HG02759 (cell line): ENCODE measurements at regions not wholly inside any gene's neighbourhood (a gene's known extent, or its start where the extent isn't known, plus 50 kb on each side); places are given as distances from the start of the nearest gene placed in this dataset.

Experiments used
- ATAC-seq: cut with Tn5 transposase; IDR thresholded peaks from one replicate; pipeline ENCODE4 v1.9.1; 2021; ENCODE audit warnings: mild to moderate bottlenecking, moderate library complexity; ENCODE audit not compliant: unreplicated experiment

DNA sequence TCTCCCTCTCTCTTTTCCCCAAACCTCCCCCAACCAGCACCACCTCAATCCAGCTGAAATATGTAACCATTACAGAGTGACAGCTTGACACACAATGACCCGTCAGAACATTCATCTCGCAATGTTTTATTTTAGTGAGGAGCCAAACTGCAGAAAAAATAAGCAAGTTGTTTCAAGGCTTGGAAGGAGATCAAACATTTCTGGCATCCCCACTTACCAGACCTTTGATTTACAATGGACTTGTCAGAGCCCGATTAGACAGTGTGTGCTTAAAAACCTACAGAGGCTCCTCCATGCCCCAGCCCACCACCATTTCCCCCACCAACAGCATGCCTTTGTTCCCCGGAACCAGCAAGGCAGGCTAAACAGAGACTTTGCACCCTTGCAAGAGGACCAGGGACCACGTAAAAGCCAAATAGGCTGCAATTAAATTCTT, 382.8 kb upstream of the ZNF507 start:
- no peak for ATAC-seq

DNA sequence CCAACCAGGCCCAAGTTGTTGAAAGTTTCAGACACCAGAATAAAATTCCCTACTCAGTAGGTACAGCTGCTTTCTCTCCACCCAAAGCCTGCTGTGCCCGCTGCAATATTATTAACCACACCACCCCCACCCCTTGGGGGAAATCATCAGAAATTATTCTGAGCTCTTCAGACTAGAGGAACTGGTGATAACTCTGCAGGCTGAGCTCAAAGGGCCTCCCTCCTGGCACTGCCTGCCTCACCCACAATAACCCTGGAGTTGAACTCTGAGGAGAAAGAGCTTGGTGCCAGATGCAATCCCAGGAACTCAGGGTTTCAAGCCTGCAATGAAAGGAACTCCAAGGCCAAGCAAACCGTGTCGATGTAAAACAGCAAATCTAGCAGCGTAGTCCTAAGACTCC, 381.7 kb upstream of the ZNF507 start:
- ATAC-seq: no peak

DNA sequence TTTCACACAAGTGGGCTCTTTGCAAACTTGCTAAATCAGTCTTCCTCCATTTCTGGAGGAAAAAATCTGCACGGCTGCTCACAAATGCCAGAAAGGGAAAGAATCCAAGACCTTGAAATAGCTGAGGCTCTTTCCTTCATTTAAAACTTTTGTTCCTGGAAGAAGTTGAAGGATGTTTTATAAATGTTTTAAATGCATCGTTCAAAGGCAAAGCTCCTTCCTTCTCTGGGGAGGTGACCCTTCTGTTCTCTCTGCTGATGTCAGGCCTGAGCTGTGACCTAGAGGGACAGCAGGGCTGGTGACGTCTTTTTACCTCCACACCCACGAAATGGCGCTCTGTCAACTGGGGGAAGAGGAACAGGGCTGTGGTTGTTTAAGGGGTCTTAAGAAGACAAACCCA, 376.4 kb upstream of the ZNF507 start:
- ATAC-seq: no peak

DNA sequence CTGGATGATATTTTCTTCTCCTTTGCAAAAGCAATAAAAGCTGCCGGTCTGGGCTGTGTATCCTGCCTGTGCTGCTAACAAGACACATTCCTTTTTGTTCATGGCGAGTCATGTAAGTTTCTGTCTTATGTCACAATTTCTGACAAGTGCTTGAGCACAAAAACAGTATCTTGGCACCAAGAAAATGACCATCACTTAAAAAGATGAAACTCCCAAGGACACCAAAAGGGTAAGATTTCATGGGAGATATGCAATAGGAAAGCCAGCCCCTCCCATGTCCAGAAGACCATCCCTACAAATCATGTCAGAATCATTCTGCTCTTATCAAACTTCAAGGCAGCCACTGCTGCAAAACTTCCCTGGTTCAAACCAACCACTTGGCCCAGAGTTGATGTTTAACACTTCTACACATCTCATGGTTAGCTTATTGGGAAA, 375.4 kb upstream of the ZNF507 start:
- ATAC-seq: no peak

DNA sequence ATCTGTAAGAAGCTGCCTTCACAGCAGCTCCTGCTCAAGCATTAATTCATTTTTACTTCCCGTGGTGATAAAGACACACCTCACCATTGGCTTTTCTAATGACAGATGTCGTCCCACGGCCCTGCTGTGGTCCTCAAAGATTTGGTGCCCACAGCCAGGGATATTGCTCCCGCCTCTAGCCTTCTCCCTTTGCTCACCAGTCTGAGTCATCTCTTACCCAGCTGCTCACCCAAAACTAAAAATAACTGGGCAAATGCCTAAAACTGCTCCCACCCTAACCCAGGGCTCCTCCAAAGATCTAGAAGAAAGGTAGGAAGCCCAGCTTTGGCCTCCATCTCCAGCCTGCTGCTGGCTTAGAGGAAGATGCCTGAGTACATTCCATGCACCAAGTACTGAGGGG, 371.1 kb upstream of the ZNF507 start:
- no peak for ATAC-seq

DNA sequence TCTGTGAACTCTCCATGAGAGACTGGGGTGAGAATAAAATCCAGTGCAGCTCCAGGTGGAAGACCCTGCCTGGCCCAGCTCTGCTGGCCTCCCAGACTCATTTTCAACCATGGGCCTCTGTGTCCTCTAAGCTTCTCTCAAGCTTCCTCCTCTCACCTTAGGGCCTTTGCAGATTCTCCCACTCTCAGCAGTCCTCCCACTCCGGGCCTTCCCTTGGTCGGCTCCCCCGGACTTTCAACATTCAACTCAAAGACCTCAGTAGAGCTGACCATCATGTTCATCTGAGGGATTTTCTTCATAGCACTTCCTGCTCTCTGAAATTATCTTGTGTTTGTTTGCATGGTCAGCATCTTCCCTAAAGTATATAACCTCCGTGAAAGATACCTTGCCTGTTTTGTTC, 370.5 kb upstream of the ZNF507 start:
- no peak for ATAC-seq

DNA sequence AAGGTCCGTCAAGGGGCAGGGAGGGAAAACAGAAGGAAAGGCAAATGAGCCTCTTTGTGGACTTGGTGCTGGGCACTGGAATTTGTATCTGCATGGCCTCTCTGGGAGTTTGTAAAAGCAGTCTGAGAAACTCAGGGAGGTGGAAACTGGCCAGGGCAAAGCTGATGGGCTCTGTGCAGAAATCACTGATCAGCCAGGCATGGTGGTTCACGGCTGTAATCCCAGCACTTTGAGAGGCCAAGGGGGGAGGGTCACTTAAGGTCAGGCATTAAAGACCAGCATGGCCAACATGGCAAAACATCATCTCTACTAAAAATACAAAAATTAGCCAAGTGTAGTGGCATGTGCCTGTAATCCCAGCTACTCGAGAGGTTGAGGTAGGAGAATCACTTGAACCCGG, 369.9 kb upstream of the ZNF507 start:
- ATAC-seq: no peak

DNA sequence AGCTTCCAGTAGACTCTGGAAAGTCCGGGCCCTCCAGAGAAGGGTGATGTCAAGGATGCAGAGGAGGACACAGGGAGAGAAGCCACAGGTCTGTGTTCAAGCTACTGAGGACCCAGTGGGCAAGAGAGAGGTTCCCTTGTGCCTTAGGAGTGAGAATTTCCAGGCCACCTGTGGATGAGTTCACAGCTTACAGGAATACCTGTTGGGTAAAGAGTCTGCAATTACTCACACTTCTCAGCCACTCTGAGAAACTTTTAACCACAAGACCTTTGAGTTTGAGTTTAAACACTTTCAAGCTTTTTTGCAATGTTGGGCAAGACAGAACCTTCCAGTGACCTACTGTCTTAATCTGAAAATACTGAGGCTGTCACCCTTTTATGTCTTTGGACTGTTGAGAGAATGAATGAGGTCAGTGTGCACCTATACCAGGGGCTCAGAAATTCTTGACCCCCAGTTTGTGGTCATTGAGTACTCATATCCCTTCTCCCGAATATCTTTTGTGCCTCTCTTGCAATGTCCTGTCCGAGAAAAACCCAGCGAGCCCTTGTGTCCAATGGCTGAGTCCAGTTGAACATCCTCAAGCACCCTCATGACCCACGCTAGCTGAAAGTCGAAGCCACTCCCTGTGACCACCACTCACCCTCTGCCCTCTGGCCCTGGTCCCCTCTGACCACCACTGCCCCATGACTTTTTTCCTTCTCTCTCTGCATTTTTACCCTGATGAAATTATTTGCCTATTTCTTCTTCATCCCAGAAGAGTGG, 368.5 kb upstream of the ZNF507 start:
- no peak for ATAC-seq

DNA sequence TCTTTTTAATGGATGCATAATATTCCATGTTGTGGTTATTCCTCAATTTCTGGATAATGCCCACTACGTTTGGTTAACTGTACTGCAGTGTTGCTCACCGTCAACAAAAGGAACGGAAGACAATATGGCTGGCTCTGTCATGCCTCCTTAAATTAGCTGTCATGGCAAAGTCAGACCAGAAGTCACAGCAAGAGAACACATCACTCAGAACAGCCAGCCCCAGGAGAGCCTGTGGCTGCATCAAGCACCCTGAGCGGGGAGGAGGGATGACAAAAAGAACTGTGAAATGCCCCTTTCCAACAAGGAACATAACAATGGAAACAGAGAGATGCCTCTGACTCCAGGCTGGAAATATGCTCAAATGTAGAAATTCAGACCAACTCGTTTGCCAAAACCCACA, 366.0 kb upstream of the ZNF507 start:
- no peak for ATAC-seq

DNA sequence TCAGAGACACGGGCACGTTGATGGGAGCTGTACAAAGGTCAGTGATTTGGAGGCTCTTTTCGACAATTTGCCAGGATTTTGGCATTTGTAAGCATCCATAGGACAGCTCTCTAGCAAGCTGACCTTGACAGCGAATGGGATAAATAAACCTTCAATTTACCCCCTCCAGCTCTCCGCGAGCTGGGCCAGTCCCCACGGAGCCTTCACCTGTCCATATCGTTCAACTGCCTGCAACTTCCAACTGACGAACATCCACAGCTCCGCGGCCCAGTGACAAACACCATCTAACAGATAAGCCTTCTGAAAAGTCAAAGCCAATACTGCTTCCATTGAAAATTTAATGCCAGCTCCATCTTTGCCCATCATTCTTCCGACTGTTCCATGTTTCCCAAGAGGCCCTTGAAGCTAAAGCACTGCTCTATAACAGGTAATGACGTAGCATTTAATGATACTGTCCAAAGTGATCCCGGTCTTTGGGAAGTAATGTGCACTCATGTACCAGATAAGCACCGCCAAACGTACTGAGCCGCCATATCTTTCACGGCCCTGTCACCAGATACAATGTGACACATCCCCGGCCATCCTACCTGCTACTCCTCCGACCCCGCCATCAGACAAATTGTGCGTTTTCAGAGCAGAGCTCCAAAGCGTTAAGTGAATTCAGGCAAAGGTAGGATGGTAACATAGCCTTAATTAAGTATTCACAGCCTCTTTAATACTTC, 365.3 kb upstream of the ZNF507 start:
- ATAC-seq: no peak

DNA sequence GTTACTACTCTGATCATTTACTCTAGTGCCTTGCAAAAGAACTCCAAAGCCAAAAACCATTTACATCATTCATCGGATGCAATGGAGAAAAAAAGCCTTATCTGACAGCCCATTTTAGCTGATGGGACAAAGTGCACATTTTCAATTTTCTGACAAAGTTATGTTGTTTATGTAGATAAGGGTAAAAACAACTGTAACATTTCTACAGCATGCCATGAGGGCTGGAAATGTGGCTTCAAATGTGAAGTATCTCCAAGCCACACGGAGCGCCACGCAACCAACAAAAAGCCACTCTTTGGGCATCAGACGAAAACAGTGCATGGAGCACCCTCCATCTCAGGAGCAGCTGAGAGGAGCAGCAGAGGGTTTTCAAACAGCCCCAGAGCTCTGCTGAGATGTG, 364.6 kb upstream of the ZNF507 start:
- no peak for ATAC-seq

DNA sequence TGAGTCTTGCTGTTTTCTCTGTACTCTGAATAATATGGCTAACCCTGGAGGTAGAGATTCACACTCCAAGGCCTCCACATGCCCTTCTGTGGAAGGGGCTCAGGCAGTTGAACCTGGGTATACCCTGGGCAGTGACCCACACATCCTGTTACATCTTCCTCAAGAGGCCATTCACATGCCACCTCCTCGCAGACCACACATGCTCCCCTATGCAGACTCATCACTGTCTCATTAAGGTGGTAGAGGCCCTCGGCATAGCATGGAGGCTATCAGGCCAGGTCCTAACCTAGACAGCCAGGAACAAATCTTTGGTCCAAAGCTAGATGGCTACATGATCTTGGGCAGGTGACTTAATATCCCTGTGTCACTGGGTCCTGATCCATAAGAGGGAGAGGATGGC, 363.9 kb upstream of the ZNF507 start:
- no peak for ATAC-seq

DNA sequence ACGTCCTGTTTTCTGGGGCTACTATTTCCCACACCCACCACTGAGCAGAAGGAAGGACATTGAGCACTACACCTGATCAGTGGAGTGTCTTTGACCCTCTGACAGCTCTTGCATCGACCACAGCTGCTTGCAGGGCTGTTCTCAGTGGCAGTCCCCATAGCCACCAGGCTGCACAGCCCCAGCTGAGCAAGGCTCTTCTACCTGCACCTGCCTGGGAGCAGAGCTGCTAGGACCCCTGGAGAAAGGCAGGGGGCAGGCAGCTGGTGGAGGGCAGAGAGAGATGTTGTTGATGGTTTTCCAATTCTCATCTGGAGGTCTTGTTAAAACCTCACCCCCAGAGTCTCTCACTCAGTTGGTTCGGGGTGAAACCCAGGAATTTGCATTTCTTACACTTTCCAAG, 361.8 kb upstream of the ZNF507 start:
- no peak for ATAC-seq

DNA sequence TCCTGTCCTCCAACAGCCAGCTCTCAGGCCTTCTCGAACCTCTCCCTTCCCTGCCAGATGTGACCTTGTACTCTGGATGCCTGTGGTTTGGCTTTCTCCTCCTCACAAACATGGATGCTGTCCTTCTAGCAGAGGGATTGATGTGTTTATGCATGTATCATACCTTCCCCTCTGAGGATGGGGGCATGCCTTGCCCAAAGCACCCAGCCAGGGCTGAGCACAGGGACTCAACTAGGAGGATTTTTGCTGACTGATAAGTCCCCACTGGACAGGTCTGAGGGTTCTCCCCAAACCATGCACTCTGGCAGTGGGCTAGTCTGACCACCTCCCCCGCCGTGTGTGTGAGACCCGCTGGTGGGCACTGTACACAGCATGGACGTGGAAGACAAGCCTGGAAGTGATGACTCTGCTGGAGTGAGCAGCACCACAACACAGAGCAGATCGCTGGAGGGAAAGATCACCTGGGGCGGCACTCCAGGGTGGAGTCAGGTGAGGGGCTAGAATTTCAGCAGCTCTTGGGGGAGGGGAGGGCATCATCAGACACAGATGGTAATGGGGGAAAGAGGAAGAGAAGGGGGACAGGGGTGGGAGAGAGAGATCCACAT, 360.3 kb upstream of the ZNF507 start:
- ATAC-seq: no peak

DNA sequence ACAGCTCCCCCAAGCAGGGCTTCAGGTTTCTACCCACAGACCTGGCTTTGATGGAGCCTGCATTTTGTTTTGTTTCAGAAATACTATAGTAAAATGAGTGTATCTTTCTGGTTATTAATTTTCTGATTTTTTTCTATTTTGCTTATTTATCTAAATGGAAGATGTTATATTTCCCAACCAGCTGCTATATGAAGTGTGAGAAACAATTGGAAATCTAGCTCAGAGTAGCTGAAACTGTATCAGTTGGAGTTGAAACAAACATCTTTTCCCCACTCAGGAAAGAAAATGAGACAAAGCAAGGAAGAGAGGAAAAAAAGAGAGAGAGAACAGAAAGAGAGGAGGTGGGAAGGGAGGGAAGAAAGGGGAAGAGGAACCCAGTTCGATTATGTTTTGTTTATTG, 358.5 kb upstream of the ZNF507 start:
- ATAC-seq: no peak

DNA sequence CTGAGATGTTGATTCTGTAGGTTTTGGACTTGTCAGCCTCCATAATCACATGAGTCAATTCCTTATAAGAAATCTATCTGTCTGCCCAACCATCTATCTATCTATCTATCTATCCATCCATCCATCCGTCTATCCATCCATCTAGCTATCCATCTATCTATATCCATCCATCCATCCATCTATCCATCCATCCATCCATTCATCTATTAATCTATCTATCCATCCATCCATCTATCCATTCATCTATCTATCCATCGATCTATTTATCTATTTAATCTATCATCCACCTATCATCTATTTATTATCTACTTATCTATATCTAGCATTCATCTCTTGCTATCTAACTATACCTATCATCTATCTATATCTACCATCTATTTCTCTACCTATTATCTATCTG, 357.2 kb upstream of the ZNF507 start:
- ATAC-seq: no peak

DNA sequence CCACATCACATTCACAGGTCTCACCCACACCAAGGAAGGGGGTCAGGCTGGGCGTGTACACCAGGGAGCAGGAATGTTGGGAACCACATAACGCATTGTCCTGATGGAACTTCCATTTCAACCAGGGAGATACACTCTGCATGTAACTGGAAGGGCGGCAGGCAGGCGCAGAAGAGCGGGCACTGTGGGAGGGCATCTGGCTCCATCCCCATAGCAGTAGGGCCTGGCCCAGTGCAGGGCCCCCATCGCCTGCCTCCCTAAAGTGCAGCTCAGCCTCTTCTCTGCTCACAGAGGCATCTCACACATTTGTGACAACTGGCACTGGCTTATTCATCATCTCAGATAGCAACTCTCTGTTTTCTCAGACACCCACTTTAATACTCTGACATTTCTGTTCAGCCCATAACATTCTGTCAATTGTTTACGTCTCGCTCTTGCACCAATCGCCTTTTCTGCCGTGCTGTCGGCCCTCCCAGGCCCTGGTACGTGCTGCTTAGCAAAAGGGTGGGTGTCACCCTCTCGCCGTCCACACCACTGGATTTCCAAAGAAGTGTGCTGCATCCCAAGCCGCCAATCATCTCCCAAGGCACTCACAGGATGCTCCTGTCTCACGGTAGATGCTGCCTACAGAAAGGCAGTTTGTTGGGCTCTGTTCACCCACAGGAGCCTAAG, 353.3 kb upstream of the ZNF507 start:
- ATAC-seq: no peak

DNA sequence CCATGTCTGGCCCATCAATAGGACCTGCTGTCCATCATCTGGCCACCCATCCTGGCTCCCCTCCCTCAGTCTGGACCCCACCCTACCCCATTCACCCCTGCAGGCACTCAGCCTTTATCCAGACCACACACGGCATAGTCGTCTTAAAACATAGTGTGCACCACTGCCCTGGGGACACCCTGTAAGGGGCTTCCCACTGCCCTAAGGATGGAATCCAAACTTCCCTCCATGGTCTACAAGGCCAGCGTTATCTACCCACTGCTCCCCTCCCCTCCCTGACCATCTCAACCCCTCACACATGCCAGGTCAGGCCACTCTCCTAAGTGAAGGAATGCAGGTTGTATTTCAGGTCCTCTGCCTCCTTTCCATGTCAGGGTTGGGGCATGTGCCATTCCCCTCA, 352.7 kb upstream of the ZNF507 start:
- no peak for ATAC-seq

DNA sequence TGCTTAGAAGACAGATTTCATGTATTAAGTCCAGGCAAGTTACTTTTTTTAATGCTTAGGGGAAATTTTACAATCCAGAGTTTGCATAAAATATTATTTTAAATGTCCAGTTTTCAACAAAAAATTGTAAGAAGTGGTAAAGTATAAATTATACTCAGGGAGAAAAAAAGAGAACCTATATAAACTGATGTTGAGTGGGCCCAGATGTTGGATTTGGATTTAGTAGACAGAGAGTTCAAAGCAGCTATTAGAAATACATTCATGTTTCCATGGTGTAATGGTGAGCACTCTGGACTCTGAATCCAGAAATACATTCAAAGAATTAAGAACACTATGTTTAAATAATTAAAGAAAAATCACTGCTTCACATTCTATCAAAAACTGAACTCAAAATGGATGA, 349.9 kb upstream of the ZNF507 start:
- ATAC-seq: no peak

DNA sequence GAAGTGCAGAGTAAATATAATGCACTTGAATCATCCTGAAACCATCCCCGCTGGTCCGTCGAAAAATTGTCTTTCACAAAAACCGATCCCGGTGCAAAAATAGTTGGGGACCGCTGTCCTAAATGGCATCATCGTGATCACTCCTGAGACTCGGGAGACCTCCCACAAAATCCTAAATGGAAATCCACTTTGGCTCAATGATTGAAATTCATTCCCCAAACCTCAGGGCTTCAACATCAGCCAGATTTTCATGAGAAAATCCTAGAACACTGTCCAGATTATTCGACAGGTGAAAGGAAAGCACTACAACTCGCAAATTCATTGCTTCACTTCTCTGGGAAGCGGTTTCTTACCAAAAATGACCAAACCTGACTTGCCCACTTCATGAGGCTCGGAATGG, 335.3 kb upstream of the ZNF507 start:
- no peak for ATAC-seq

DNA sequence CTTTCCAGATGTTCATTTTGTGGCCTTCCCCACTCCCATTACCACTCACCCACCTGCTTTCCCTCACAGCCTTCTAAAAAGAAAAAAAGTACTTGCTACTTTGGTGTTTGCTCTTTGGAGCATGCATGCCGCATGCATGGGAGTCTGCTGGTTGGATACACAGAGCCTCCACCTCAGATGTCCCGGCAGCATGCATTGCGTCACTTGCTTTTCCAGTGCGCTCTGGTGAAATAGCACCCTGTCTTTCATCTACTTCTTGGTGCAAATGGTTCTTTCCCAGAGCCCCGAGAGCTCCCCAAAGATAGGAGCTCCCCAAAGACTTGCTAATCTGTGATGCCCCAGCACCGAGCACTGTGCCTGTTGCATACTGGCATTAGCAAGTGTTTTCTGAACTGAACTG, 333.2 kb upstream of the ZNF507 start:
- ATAC-seq: no peak
